ENCODE measurements at regions not wholly inside any gene's neighbourhood (a gene's known extent, or its start where the extent isn't known, plus 50 kb on each side); places are given as distances from the start of the nearest gene placed in this dataset.
A peak's percentile ranks its signal among the peaks of the same experiment; 100 is the strongest.
"Not testable (repeated sequence)": the region's sequence is repeated elsewhere in the genome, so short reads cannot be mapped to it uniquely, and the experiment has no call there.

- no peak for DNase-seq
These were observed 99.9 kb upstream of the GSE1 start for GRCh38 chr16:85513180-85513579.

DNA sequence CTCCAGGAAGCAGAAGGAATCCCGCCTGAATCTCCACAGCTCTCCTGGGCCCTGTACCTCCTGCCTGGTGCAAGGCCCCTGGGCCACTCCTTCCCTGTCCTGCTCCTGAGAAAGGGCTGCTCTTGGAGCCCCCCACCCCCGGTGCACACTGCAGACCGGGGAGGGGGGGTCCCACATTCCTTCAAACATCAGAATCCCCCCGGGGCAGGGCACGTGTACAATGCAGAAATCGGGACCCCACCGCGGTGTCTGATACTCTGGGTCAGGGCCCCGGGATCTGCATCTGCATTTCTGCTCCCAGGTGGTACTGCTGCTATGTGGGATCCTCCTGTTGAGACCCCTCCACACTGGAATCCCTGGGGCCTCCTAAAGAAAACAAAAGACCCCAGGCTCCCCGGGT lies 99.5 kb upstream of the GSE1 start:
- H3K9me3 Mint-ChIP-seq = no peaks in the 10 kb centered on the region
- no peaks in the 10 kb centered on the region for H3K4me1 Mint-ChIP-seq
- DNase-seq (no peak), ATAC-seq (ENCODE audit: low read depth in 2 of 2) (no peak)
- H3K27ac Mint-ChIP-seq = no peak overlapping the region
- H3K36me3 Mint-ChIP-seq = no peaks in the 10 kb centered on the region
- H3K4me3 Mint-ChIP-seq = no peak overlapping the region
- H3K27me3 Mint-ChIP-seq = peaks cover 4 to 27% (median 21%) of the 10 kb centered on the region in 3 donors

More at GRCh38 chr16:85513180-85513579, 99.9 kb upstream of the GSE1 start:
- no peaks in the 10 kb centered on the region for H3K9me3 Mint-ChIP-seq
- peaks cover 6 to 29% (median 23%) of the 10 kb centered on the region in 3 donors for H3K27me3 Mint-ChIP-seq
- no peaks in the 10 kb centered on the region for H3K36me3 Mint-ChIP-seq
- no peaks in the 10 kb centered on the region for H3K4me1 Mint-ChIP-seq
- H3K4me3 Mint-ChIP-seq = peak overlapping the region in 1 of 8 donors; percentile 52
- ATAC-seq (ENCODE audit: low read depth in 2 of 2) = no peak
- no peak overlapping the region for H3K27ac Mint-ChIP-seq

DNA sequence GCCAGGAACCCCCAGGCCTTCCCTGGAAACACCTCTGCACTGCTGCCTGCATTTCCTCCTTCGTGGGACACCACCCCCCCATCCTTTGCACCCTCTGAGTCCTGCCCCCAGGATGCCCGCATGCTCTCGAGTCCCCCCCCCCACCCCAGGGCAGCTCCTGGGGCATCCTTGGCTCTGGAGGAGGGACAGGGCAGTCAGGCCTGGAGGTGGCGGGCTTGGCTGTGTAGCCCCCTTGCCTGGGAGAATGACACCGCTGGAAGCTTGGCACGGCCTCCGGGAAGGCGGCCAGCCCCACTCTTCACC lies 98.9 kb upstream of the GSE1 start:
- no peak for DNase-seq
- H3K4me1 Mint-ChIP-seq = no peaks in the 10 kb centered on the region

DNA sequence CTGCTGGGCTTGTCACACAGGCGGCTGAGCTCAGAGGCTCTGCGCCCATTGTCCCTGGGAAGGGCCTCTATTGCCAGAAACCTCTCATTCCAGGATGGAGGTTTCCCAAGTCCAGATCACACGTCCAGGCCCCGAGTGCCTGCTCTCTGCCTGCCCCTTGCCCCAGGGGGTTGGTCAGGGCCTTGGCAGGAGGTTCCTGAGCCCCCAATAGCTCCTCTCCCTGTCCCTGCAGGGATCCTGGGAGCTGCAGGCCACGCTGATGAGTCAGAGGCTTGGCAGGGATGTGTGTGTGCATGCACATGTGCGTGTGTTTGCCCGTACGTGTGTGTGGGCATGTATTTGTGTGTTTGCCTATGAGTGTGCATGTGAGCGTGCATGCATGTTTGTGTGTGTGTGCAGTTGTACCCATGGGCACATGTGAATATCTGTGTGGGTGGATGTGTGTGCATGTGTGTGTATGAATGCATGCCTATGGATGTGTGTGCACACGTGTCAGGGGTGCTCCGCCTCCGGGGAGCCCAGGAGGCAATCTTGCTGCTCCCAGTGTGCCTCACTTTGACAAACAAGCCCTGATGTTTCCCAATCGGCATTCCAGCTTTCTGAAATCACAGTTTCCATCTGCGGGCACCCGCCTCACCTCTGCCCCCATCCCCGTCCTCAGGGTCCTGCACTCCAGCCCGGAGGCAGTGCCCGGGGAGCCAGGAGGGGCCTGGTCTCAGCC lies 98.4 kb upstream of the GSE1 start:
- peaks cover 0 to 21% (median 14%) of the 10 kb centered on the region in 3 donors for H3K27me3 Mint-ChIP-seq
- H3K27ac Mint-ChIP-seq = no peak overlapping the region
- DNase-seq = no peak
- no peak for ATAC-seq (ENCODE audit: low read depth in 2 of 2)
- H3K4me1 Mint-ChIP-seq = no peaks in the 10 kb centered on the region
- H3K9me3 Mint-ChIP-seq = peaks cover 0 to 6% (median 0%) of the 10 kb centered on the region in 7 donors
- H3K4me3 Mint-ChIP-seq = no peak overlapping the region
- no peaks in the 10 kb centered on the region for H3K36me3 Mint-ChIP-seq

More for the DNA sequence above, 98.9 kb upstream of the GSE1 start:
- Mint-ChIP-seq H3K36me3 (no peaks in the 10 kb centered on the region), H3K4me3 (no peak overlapping the region), H3K27ac (no peak overlapping the region), H3K27me3 (peaks cover 0 to 21% (median 15%) of the 10 kb centered on the region in 3 donors), H3K9me3 (peaks cover 0 to 1% (median 0%) of the 10 kb centered on the region in 7 donors)
- ATAC-seq (ENCODE audit: low read depth in 2 of 2) = no peak

DNA sequence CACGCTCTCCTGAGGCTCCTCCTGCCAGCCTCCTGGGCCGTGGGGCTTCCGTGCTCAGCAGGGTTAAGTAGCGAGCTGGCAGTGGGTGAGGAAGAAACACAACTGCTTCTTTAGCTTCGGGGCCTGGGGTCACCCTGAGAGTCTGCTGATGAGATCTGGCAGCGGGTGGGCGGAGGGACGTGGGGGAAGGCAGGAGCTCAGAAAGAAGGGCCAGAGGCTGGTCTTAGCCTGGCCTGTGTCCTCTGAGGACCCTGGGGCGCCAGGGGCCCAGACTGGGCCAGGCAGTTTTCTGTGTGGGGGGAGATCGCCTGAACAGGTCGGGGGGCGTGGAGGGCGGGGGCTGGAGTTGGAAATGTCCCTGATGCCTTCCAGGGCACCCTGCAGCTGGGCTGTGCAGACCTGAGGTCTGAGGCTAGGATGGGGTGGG lies 97.8 kb upstream of the GSE1 start:
- Mint-ChIP-seq H3K4me3 (no peak overlapping the region), H3K27ac (no peak overlapping the region), H3K27me3 (peaks cover 0 to 21% (median 14%) of the 10 kb centered on the region in 3 donors), H3K4me1 (no peaks in the 10 kb centered on the region), H3K9me3 (peaks cover 0 to 6% (median 0%) of the 10 kb centered on the region in 7 donors), H3K36me3 (no peaks in the 10 kb centered on the region)
- ATAC-seq (ENCODE audit: low read depth in 2 of 2) (no peak), DNase-seq (no peak)

- ATAC-seq (ENCODE audit: low read depth in 2 of 2) = no peak
- H3K36me3 Mint-ChIP-seq = no peaks in the 10 kb centered on the region
- peaks cover 0 to 6% (median 0%) of the 10 kb centered on the region in 7 donors for H3K9me3 Mint-ChIP-seq
- H3K4me3 Mint-ChIP-seq = no peak overlapping the region
- H3K4me1 Mint-ChIP-seq = no peaks in the 10 kb centered on the region
- peaks cover 0 to 15% (median 14%) of the 10 kb centered on the region in 3 donors for H3K27me3 Mint-ChIP-seq
- DNase-seq = no peak
- H3K27ac Mint-ChIP-seq = no peak overlapping the region
These were observed 97.2 kb upstream of the GSE1 start for GRCh38 chr16:85515830-85516397.

DNA sequence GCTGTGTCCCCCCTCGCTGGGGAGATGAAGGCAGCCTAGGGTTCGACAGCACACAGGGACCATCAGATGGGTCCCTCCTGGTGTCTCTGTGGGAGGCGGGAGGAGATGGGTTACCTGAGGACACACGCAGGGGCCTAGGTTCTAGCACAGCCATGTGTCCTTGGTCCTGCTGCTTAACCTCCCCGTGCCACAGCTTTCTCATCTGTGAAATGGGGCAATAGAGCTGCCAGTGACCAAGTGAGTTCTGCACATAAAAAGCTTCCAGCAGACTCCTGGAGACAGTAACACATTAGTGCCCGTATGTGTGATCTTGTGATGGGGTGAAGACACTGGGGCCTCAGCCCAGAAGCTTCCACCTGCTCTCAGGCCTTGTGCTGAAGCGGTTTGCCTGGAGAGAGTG lies 96.0 kb upstream of the GSE1 start:
- Mint-ChIP-seq H3K4me1 (no peaks in the 10 kb centered on the region), H3K4me3 (no peak overlapping the region)

DNA sequence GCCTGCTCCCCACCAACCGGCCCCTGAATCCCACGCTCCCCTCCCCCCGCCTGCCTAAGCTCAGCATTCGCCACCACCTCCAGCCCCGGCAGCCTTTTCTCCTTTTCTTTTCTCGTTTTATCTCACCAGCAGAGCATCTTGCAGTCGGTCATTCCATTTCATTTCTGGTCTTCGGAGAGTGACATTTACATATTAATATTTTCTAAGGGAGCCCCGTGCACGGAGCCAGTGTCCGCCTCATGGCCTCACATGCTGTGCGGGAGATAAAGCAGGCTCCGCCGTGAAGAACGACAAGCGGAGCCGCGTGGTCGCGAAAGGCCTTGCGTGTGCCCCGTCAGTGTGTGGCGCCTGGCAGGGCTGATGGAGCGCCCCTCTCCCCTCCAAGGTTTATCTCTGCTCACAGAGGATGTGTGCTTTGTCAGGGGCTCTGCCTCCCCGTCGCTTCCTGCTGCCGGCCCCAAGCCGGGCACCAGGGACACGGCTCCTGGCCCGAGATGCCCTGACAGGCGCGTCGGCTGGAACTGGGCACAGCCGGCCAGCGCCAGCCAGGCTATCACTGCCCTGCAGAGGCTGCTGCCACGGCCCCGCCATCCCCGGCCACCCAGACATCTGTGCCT lies 95.5 kb upstream of the GSE1 start:
- Mint-ChIP-seq H3K27me3 (peaks cover 3 to 18% (median 14%) of the 10 kb centered on the region in 3 donors), H3K36me3 (no peaks in the 10 kb centered on the region), H3K27ac (peak overlapping the region in 1 of 6 donors; percentile 64), H3K9me3 (peaks cover 0 to 6% (median 0%) of the 10 kb centered on the region in 7 donors), H3K4me1 (peaks cover 0 to 4% (median under 1%) of the 10 kb centered on the region in 3 donors), H3K4me3 (peak overlapping the region in 1 of 8 donors; percentile 42)
- DNase-seq = no peak
- no peak for ATAC-seq (ENCODE audit: low read depth in 2 of 2)

More for the DNA sequence above, 96.0 kb upstream of the GSE1 start:
- H3K9me3 Mint-ChIP-seq = peaks cover 0 to 6% (median 0%) of the 10 kb centered on the region in 7 donors
- H3K27ac Mint-ChIP-seq = peak overlapping the region in 1 of 6 donors; percentile 64
- no peaks in the 10 kb centered on the region for H3K36me3 Mint-ChIP-seq
- peaks cover 0 to 14% (median 9%) of the 10 kb centered on the region in 3 donors for H3K27me3 Mint-ChIP-seq
- DNase-seq (no peak), ATAC-seq (ENCODE audit: low read depth in 2 of 2) (no peak)

DNA sequence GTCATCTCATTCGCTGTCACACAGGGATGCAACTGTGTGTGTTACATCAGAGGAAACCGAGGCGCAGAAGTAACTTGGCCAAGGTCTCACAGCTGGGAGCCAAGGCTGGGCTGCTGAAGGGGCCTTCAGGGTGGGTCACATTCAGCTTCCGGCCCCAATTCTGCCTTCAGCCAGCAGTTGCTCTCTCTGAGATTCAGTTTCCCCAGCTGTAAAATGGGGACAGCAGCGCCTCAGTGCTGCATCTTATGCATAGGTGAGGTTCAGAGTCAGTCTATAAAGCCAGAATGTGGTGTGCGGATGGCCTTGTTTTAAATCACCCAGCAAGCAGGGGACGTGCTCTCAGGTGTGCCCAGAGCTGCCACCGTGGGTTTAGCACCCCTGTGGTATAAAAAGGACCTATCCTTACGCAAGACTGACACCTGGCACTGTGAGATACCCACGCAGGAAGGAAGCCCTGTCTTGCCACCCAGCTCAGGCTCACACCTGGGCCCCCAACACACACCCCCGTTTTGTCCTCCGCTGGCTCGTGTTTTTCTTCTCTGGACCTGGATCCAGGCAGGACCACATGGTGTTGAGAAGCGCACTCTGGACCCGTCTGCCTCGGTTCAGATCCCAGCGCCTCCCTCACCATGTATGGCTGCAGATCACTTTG lies 94.6 kb upstream of the GSE1 start:
- H3K4me3 Mint-ChIP-seq = no peak overlapping the region
- H3K4me1 Mint-ChIP-seq = peaks cover 0 to 9% (median 4%) of the 10 kb centered on the region in 3 donors
- peaks cover 0 to 6% (median 0%) of the 10 kb centered on the region in 7 donors for H3K9me3 Mint-ChIP-seq
- peaks cover 7 to 21% (median 15%) of the 10 kb centered on the region in 3 donors for H3K27me3 Mint-ChIP-seq
- H3K27ac Mint-ChIP-seq = no peak overlapping the region
- DNase-seq (no peak), ATAC-seq (ENCODE audit: low read depth in 2 of 2) (no peak)
- H3K36me3 Mint-ChIP-seq = no peaks in the 10 kb centered on the region

GRCh38 chr16:85519050-85519440 lies 94.1 kb upstream of the GSE1 start:
- not testable (repeated sequence) for H3K27ac Mint-ChIP-seq; DNase-seq; ATAC-seq (ENCODE audit: low read depth in 2 of 2); H3K9me3 Mint-ChIP-seq; H3K36me3 Mint-ChIP-seq; H3K4me1 Mint-ChIP-seq; H3K4me3 Mint-ChIP-seq
- H3K27me3 Mint-ChIP-seq = peaks cover 7 to 18% (median 11%) of the 10 kb centered on the region in 3 donors

DNA sequence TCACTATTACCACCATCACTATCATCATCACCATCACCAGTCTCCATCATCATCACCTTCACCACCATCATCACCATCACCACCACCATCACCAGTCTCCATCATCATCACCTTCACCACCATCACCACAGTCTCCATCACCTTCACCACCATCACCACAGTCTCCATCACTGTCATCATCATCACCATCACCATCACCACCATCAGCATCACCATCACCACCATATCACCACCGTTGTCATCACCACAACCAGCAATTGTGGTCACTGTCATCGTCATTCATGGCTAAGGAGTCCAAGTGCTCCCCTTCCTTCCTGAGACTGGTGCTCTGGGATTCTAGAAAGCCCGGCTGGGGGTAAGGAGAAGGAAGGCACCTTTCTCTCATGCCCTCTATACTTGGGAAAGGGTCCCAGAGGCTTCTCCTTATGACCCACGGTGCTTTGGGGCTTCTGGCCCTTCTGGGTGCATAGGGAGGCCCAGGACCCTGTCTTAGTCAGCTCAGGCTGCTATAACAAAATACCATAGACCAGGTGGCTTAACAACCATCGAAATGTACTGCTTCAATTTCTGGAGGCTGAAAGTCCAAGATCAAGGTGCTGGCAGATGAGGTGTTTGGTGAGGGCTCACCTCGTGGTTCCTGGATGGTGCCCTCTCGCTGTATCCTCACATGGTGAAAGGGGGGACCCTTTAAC lies 93.4 kb upstream of the GSE1 start:
- H3K9me3 Mint-ChIP-seq = peaks cover 0 to 6% (median 0%) of the 10 kb centered on the region in 7 donors
- H3K4me1 Mint-ChIP-seq = peaks cover 0 to 9% (median 4%) of the 10 kb centered on the region in 3 donors
- H3K36me3 Mint-ChIP-seq = no peaks in the 10 kb centered on the region
- H3K4me3 Mint-ChIP-seq = no peak overlapping the region
- peak overlapping the region in 2 of 6 donors; percentile 16 to 91 for H3K27ac Mint-ChIP-seq
- H3K27me3 Mint-ChIP-seq = peaks cover 7 to 14% (median 11%) of the 10 kb centered on the region in 3 donors
- no peak for ATAC-seq (ENCODE audit: low read depth in 2 of 2)
- DNase-seq = no peak

DNA sequence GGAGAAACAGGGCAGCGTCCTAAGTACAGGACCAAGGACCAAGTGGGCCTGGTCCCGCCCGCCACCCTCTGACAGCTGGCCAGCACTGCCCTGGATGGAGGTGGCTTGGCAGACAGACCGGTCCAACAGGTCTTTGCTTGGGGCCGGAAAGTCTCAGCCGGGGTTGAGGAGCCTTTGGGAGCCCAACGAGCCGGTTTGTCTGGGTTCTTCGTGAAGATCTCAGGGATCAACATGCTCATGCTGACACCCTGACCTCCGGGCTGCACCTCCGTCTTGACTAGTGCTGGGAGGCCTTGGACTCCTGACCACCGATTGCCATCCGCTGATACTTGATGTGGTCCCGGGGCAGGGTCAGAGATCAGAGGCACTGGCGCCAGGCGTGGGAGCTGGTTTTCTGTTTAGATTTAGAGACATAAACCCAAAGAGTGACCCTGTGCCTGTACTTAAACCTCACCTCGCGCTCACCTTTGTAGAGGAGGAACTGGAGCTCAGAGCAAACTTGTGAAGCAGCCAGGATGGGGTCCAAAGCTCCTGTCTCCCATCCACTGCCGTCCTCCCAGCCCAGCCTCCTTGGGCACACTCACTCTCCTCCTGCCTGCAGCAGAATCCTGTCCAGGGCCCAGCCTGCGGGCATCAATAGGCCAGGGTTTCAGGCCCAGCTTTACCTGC lies 92.1 kb upstream of the GSE1 start:
- Mint-ChIP-seq H3K4me1 (peaks cover 0 to 9% (median 4%) of the 10 kb centered on the region in 3 donors), H3K9me3 (peaks cover 0 to 6% (median 0%) of the 10 kb centered on the region in 7 donors), H3K4me3 (no peak overlapping the region), H3K27me3 (peaks cover 7 to 16% (median 13%) of the 10 kb centered on the region in 3 donors), H3K27ac (no peak overlapping the region), H3K36me3 (no peaks in the 10 kb centered on the region)
- DNase-seq = no peak
- no peak for ATAC-seq (ENCODE audit: low read depth in 2 of 2)

Measured in naive B cell (primary cell).